A549 (cell line): ENCODE measurements at regions not wholly inside any gene's neighbourhood (a gene's known extent, or its start where the extent isn't known, plus 50 kb on each side); places are given as distances from the start of the nearest gene placed in this dataset.

ENCODE experiments used
- ATAC-seq, 2 experiments: fragments of 200-7000 bp in 1 of 2; fragments of >200 bp in 1 of 2; cut with Nextera tagmentation in 1 of 2; cut with Tn5 transposase in 1 of 2; 3 replicates each; pipeline versions ENCODE4 v1.8.0 to v1.9.1; 2018 to 2020; ENCODE audit warnings: mild to moderate bottlenecking in 1 of 2, moderate library complexity in 1 of 2
- CTCF ChIA-PET: fragments of 300-600 bp; sonication (Branson Sonifier 250); formaldehyde crosslinking; extraction: SDS; loops from one replicate; lab custom pipeline; 2021; ENCODE audit warnings: antibody characterized with exemption, inconsistent platforms; lab: Yijun Ruan, JAX
- POLR2A ChIA-PET: fragments of 350-600 bp; formaldehyde crosslinking; extraction: SDS; loops from one replicate; lab custom pipeline; 2021; ENCODE audit warnings: antibody characterized with exemption, inconsistent platforms; lab: Yijun Ruan, JAX
- DNase-seq, 2 experiments: peaks; one replicate each; pipeline versions ENCODE4 v3.0.0 to v3.0.0-alpha.2; 2011 to 2016; ENCODE audit warnings: low read depth in 1 of 2, low spot score in 1 of 2
- FAIRE-seq: peaks from 2 replicates; lab custom pipeline; 2011; peaks lifted over from hg19 to GRCh38; lab: Jason Lieb, UNC
- H3K27ac ChIP-seq, 2 experiments: fragments of >200 bp; sonication (Bioruptor Twin); formaldehyde crosslinking; 3 replicates each; pipeline ENCODE4 v1.5.1; 2016 to 2017
- H3K4me1 ChIP-seq: fragments of >200 bp; sonication (Bioruptor Twin); formaldehyde crosslinking; 3 replicates; pipeline ENCODE4 v1.6.1; 2016
- H3K4me2 ChIP-seq: fragments of >200 bp; sonication (Bioruptor Twin); formaldehyde crosslinking; 3 replicates; pipeline ENCODE4 v1.6.1; 2016
- H3K4me3 ChIP-seq: fragments of >200 bp; sonication (Bioruptor Twin); formaldehyde crosslinking; 3 replicates; pipeline ENCODE4 v1.5.1; 2016
- H3K9me3 ChIP-seq: fragments of >200 bp; sonication (Bioruptor Twin); formaldehyde crosslinking; 3 replicates; pipeline ENCODE4 v1.6.1; 2016
- BCL3 ChIP-seq: fragments of >200 bp; sonication (Bioruptor Twin); formaldehyde crosslinking; IDR thresholded peaks from 3 replicates; pipeline ENCODE4 v1.6.1; 2016
- CEBPB ChIP-seq, 2 experiments: fragments of >200 bp in 1 of 2; sonication (Bioruptor Twin) in 1 of 2; formaldehyde crosslinking in 1 of 2; IDR thresholded peaks; 2 replicates each; pipeline ENCODE4 v1.6.1; 2012 to 2016
- CTCF ChIP-seq: fragments of >200 bp; sonication (Bioruptor Twin); formaldehyde crosslinking; IDR thresholded peaks from 3 replicates; pipeline ENCODE4 v1.5.1; 2016
- ELK1 ChIP-seq: fragments of 150-350 bp; IDR thresholded peaks from 2 replicates; pipeline ENCODE4 v1.6.1; 2014; ENCODE audit warnings: low read depth, mild to moderate bottlenecking, low read length
- FOSB ChIP-seq: fragments of 250-450 bp; sonication (Bioruptor Pico); IDR thresholded peaks from 2 replicates; pipeline ENCODE4 v1.5.0; 2020; ENCODE audit warnings: mild to moderate bottlenecking, moderate library complexity
- FOSL2 ChIP-seq, 2 experiments: fragments of 450-650 bp in 1 of 2; fragments of >200 bp in 1 of 2; sonication (Bioruptor Twin) in 1 of 2; formaldehyde crosslinking; IDR thresholded peaks; 2 replicates each; pipeline versions ENCODE4 v1.5.0 to v1.6.1; 2016 to 2020; ENCODE audit warnings: mild to moderate bottlenecking in 1 of 2, moderate library complexity in 1 of 2
- FOXS1 ChIP-seq: fragments of 250-450 bp; sonication (Bioruptor Pico); IDR thresholded peaks from 2 replicates; pipeline ENCODE4 v1.5.0; 2020; ENCODE audit warnings: mild to moderate bottlenecking, moderate library complexity
- HES2 ChIP-seq: fragments of >200 bp; sonication (Bioruptor Twin); formaldehyde crosslinking; IDR thresholded peaks from 2 replicates; pipeline ENCODE4 v1.6.1; 2016
- HMGXB4 ChIP-seq: fragments of 250-450 bp; sonication (Bioruptor Pico); IDR thresholded peaks from 2 replicates; pipeline ENCODE4 v1.5.0; 2021; ENCODE audit warnings: mild to moderate bottlenecking, moderate library complexity, borderline replicate concordance
- JUNB ChIP-seq: fragments of >200 bp; sonication (Bioruptor Twin); formaldehyde crosslinking; IDR thresholded peaks from 2 replicates; pipeline ENCODE4 v1.6.1; 2016
- KDM5A ChIP-seq: fragments of 200-600 bp; sonication (generic); IDR thresholded peaks from 2 replicates; pipeline ENCODE4 v1.6.1; 2016; ENCODE audit warnings: antibody characterized with exemption, mild to moderate bottlenecking
- NFE2L2 ChIP-seq: fragments of 150-350 bp; conservative IDR thresholded peaks from 2 replicates; pipeline ENCODE4 v1.6.1; 2014; ENCODE audit warnings: low read length
- NPAS2 ChIP-seq: fragments of 250-450 bp; sonication (Bioruptor Pico); IDR thresholded peaks from 2 replicates; pipeline ENCODE4 v1.8.0; 2022; ENCODE audit warnings: mild to moderate bottlenecking, moderate library complexity, borderline replicate concordance
- RARB ChIP-seq: fragments of 250-450 bp; sonication (Bioruptor Pico); IDR thresholded peaks from 2 replicates; pipeline ENCODE4 v1.8.0; 2021; ENCODE audit warnings: mild to moderate bottlenecking, moderate library complexity
- RCOR1 ChIP-seq: fragments of 150-350 bp; IDR thresholded peaks from 2 replicates; pipeline ENCODE4 v1.6.1; 2014; ENCODE audit warnings: antibody characterized with exemption, low read length, low read depth
- RFX5 ChIP-seq: fragments of 450-650 bp; IDR thresholded peaks from 2 replicates; pipeline ENCODE4 v1.7.1; 2014; ENCODE audit warnings: antibody characterized with exemption, mild to moderate bottlenecking, moderate library complexity
- RNF2 ChIP-seq: fragments of 200-600 bp; sonication (generic); IDR thresholded peaks from 2 replicates; pipeline ENCODE4 v1.6.1; 2016; ENCODE audit warnings: low read depth, mild to moderate bottlenecking, antibody characterized with exemption, moderate library complexity, borderline replicate concordance
- SMC3 ChIP-seq: fragments of >200 bp; sonication (Bioruptor Twin); formaldehyde crosslinking; IDR thresholded peaks from 3 replicates; pipeline ENCODE4 v1.6.1; 2018; ENCODE audit warnings: inconsistent platforms
- TFCP2L1 ChIP-seq: fragments of 250-450 bp; sonication (Bioruptor Pico); IDR thresholded peaks from 2 replicates; pipeline ENCODE4 v1.5.0; 2021; ENCODE audit warnings: mild to moderate bottlenecking
- ZNF302 ChIP-seq: fragments of 250-450 bp; sonication (Bioruptor Pico); IDR thresholded peaks from 2 replicates; pipeline ENCODE4 v1.9.0; 2021; ENCODE audit warnings: inconsistent platforms, mild to moderate bottlenecking, moderate library complexity
- WGBS: methylation state at CpG from one replicate; pipeline ENCODE4 v1.1.6; 2017; ENCODE audit errors: missing lambda C conversion rate; 5-methylcytosine and 5-hydroxymethylcytosine counted together

- DNase-seq (peak; percentile 33 to 40), ATAC-seq (peak; percentile 87 to 88), FAIRE-seq (peak; percentile 68)
- no peaks in the 10 kb centered on the region for H3K9me3 ChIP-seq
- POLR2A ChIA-PET, result interaction anchor here (0.6 kb wide), 1 partner anchor 14 kb away, joined by 3 read pairs; no protein-coding TSS in a partner anchor
- 20% methylated on average over 12 of the region's 12 CpGs for WGBS
- peak overlapping the region; percentile 68 for H3K4me2 ChIP-seq
- peaks cover 30% of the 10 kb centered on the region for H3K4me1 ChIP-seq
- no peak overlapping the region for H3K4me3 ChIP-seq
- CTCF ChIA-PET, result interaction anchor here (0.8 to 5.6 kb wide), 7 partner anchors 10 to 1070 kb away, joined by 3 to 27 read pairs (median 3); no protein-coding TSS in a partner anchor
- no peak for TF ChIP-seq NFE2L2
- TF ChIP-seq RARB (CRISPR knock-in tag), result no peak
- 0 out of 4 replicates have a peak, but pooled peaks of 1 of the 2 experiments have one; percentile 30 for TF ChIP-seq CEBPB (IDR thresholded peaks at IDR 0.05)
- TF ChIP-seq RCOR1, result no peak
- TF ChIP-seq FOSL2 (IDR thresholded peaks at IDR 0.05), result 0 out of 2 replicates have a peak, but pooled peaks have one; percentile 28
- TF ChIP-seq FOSL2 (CRISPR knock-in tag; IDR thresholded peaks at IDR 0.05), result peak; percentile 63
- no peak for TF ChIP-seq ZNF302
- no peak for TF ChIP-seq FOSB
- TF ChIP-seq FOXS1 (CRISPR knock-in tag), result no peak
- no peak for TF ChIP-seq RFX5
- peak overlapping the region in 1 of 2 experiments; percentile 59; a peak in 3 of 6 replicates for H3K27ac ChIP-seq
Measured at GRCh38 chr9:108551030-108551841, 304.6 kb downstream of the ACTL7B start.

- CTCF ChIA-PET, result interaction anchor here (0.6 to 5.6 kb wide), 12 partner anchors 10 to 1085 kb away, joined by 3 to 27 read pairs (median 3); no protein-coding TSS in a partner anchor
- no peak for DNase-seq
- no peak overlapping the region for H3K4me2 ChIP-seq
- no peak overlapping the region for H3K4me3 ChIP-seq
- no peak overlapping the region for H3K27ac ChIP-seq
- TF ChIP-seq ELK1 (no peak), NPAS2 (CRISPR knock-in tag) (no peak), HMGXB4 (CRISPR knock-in tag) (no peak), BCL3 (no peak), SMC3 (no peak), FOSL2 (IDR thresholded peaks at IDR 0.05) (no peak), FOSL2 (CRISPR knock-in tag; IDR thresholded peaks at IDR 0.05) (no peak), RNF2 (no peak), HES2 (no peak), CTCF (no peak), KDM5A (no peak), TFCP2L1 (no peak), JUNB (no peak)
- TF ChIP-seq, all 56 proteins: peak for 0
- ATAC-seq (no peak), FAIRE-seq (no peak)
- POLR2A ChIA-PET, result no interaction called here
- Histone ChIP-seq H3K4me1 (peaks cover 30% of the 10 kb centered on the region), H3K9me3 (no peaks in the 10 kb centered on the region)
- WGBS, result 88% methylated on average over 4 of the region's 4 CpGs
Measured at GRCh38 chr9:108550106-108550505, 305.7 kb downstream of the ACTL7B start.
